HG03103 (cell line): ENCODE measurements at regions not wholly inside any gene's neighbourhood (a gene's known extent, or its start where the extent isn't known, plus 50 kb on each side); places are given as distances from the start of the nearest gene placed in this dataset.

ENCODE experiments used
- ATAC-seq: cut with Tn5 transposase; IDR thresholded peaks from one replicate; pipeline ENCODE4 v1.9.1; 2021; ENCODE audit warnings: low read depth; ENCODE audit not compliant: unreplicated experiment

DNA sequence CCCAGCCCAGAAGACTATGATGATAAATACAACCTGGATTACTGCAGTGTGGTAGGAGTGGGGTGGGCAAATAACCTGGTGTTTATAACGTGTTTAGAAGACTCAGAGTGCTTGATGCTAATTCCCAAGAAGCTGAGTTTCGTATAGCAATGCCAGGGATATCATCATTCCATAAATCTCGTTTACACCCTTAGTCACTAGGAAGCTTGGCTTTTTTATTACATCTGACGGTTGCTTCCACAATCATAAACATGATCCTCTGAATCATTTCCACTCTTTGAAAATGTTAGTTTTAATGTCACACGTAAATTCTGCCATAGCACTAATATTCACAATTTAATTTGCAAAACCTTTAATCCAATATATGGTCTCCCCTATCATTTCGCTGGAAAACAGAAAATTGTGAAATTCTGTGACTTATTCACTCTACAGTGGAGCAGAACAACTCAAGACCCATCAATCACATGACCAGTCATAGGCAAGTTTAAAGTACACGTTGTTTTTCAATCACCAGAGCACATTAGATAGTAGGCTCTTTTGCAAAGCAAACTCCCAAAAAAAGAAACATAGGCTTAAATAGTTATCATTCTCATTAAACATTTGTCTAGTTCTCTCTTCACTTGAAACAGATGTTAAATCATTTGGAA, 321.0 kb downstream of the LTN1 start:
- no peak for ATAC-seq

- ATAC-seq = no peak
Measured at GRCh38 chr21:28669971-28670653, 322.6 kb downstream of the LTN1 start.

GRCh38 chr21:28669321-28669720, 323.4 kb downstream of the LTN1 start:
- no peak for ATAC-seq

GRCh38 chr21:28663754-28664153, 328.9 kb downstream of the LTN1 start:
- no peak for ATAC-seq

- ATAC-seq = no peak
Measured at GRCh38 chr21:28663111-28663693, 329.5 kb downstream of the LTN1 start.

DNA sequence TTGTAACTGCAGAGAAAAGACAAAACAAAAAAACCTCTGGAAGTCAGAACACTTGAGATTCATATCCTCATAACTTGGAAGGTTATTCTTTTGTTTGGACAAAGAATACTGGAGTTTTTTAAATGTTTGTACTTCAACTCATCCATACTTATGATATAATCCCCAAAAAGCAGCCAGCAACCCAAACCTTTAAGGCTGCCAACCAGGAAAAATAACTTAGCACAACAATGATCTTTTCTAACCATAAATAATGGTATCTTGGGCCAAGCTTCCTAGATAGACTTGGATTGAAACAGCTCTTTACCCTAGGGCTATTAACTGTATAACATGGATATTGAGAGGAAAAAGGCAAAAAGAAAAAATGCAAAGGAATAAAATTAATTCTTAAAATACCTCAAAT, 335.1 kb downstream of the LTN1 start:
- no peak for ATAC-seq

DNA sequence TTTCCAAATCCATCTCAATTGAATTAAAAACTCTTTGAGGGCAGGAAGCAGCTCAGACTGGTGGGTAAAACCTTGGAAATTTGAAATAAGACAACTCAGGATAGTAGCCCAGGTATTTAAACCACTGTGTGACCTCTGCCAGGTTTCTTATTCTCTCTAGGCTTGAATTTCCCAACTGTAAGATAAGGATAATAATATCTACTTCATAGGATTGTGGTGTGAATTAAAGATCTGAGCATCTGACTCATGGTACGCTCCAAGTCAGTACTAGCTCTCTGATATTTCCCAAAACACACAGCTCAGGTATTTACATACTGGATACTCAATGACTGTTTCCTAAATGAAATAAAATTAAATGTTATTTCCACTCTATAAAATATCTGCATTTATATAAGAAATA, 337.2 kb downstream of the LTN1 start:
- no peak for ATAC-seq

DNA sequence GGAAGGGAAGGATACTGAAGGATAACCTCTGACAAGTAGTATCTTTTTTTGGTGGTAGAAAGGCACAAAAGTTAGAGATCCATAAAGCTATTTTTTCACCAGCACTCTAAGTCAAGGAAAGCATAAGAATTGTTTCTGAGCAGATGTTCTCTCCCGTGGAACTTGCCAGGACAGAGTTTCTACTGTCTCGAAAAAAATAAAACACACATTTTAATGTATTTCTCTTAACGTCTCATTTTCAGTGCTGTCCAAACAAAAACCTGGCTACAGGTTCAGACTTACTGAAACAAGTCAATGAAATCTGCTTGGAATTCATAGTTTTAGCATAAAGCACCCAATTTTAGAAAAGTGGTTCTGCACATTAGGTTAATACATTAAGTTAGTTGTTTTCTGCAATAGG, 338.3 kb downstream of the LTN1 start:
- no peak for ATAC-seq

- ATAC-seq = no peak
Measured at GRCh38 chr21:28644762-28645161, 347.9 kb downstream of the LTN1 start.

DNA sequence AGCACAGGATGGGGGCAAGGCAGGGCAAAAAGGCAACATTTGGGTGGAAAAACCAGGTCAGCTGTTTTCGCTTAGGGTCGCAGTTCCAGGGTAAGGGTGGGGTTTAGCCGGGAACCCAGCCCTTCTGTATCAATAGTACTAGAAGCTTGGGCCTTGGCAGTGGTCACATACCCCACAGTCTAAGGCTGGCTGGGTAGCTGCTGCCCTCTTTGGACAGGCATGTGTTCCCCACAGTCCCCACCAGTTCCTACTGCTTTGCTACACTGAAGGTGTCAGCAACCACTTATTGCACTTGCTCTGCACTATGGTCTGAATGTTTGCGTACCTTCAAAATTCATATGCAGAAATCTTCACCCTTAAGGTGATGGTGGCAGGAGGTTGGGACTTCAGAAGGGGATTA, 349.8 kb downstream of the LTN1 start:
- ATAC-seq = no peak

DNA sequence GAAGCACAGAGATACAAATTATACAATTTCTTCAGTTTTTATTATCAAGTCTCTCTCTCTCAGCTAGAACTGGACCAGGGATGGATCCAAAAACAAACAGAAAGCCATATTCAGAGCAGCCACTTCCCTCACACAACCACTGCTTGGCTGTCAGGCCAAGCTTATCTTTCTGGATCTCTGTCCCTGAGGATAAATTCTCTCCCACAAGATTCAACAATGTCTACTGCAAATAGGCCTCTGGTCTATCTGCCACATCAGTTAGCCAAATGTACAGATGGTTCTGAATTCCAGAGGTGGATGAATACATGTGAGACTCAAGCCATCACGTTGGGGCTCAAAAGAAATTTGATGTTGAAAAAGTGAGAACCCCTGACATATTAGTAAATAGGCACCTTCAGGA, 350.9 kb downstream of the LTN1 start:
- ATAC-seq = no peak

- no peak for ATAC-seq
Measured at GRCh38 chr21:28640326-28640725, 352.4 kb downstream of the LTN1 start.

GRCh38 chr21:28639737-28640136, 352.9 kb downstream of the LTN1 start:
- ATAC-seq = no peak

DNA sequence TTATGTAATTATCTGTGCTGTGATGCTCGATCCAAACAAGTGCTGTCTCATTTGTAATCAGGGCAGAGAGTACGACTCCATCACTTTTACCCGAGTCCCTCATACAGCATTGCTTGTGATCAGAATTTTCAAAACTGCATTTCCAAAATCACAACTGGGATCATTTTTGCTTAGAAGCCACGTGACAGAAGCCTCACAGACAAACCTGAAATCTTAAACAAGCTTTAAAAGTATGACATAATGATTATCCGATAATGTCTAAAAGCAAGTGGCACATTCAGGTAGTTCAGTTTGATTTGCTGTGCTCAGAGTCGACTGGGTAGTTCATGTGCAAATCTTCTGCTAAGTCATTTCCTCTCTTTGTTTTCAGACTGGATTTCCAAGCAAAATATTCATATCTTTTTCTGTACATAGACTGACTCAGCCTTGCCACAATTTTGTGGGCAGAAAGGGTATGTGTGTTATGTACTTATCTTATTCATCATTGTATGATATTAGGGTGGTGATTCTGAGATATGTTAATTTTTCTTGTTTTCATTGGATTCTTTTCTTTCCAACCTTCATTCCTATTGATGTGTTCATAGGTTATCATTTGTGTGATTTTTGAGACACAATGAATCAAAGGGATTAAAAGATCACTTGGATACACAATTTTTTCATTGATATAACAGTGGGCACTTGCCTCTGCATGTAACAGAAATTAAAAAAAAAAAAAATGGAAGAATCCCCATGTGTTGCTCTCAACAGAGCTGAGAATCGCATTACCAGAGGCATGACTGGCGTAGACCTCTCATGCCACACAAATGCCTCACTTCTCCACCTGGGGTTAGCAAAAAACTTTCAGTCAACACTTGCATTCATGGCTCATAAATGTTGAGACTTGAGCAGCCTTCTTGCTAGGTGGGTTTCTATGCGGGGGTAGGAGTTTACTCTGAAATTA, 355.7 kb downstream of the LTN1 start:
- ATAC-seq = no peak

DNA sequence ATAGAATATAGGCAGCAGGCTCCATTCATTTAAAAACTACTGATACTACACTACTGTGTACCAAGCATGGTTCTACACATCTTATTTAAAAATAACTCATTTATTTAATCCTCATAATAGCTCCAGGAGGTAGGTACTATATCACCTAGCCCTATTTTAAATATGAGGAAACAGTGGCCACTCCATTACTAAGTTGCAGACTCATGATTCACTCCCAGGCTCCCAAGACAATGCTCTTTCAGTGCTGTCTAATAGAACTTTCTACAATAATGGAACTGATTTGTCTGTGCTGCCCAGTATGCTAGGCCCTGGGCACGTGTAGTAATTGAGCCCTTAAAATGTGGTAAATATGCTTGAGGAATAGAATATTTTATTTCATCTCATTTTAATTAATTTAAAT, 357.1 kb downstream of the LTN1 start:
- no peak for ATAC-seq

DNA sequence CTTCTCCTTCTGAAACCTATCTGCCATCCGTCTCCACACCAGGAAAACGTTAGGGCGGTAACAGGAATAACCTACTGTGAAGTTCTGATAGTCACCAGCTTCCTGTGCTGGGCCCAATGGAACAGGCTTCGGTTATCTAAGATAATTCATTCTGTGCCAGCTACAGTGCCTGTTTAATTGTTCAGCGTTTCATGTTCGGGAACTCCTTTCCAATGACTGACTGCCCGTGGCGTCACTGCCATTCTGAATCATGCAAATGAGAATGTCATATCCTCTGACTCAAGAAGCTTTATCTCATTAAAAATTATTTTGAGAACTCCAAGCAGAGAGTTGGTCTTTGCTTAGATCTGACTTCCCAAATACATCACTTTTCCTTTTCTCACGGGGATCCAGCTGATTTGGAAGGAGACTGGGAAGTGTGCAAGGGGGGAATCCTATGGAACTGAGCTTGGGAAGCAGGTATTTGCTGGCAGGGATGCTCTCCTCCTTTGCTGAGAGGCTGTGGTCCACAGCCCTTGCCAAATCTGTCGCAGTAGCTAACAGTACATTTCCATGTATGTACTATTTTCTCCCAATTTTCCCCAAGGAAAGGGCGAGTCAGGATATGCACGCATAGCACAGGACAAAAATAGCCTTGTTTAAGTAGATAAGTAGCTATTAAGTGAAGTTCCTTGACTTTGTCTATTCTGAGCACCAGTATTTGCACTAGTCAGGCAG, 358.7 kb downstream of the LTN1 start:
- no peak for ATAC-seq

- no peak for ATAC-seq
Measured at GRCh38 chr21:28632755-28633408, 359.8 kb downstream of the LTN1 start.

DNA sequence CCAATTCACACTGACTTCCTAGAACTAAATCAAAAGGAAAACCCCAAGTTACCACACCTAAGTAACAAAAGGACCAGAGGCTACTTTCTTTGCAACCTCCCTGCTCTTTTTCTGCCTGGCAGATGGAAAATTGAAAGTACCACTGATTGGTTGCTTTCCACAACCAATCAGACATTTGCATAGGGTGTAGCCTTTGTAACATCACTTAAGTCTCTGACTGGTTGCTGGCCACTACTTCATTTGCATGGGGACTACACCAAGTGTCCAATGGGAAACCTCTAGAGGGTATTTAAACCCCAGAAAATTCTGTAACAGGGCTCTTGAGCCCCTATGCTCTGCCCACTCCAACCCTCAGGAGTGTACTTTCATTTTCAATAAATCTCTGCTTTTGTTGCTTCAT, 365.0 kb downstream of the LTN1 start:
- ATAC-seq = no peak

- ATAC-seq = no peak
Measured at GRCh38 chr21:28627261-28627660, 365.4 kb downstream of the LTN1 start.

- ATAC-seq = no peak
Measured at GRCh38 chr21:28624626-28625025, 368.1 kb downstream of the LTN1 start.
